ENCODE measurements at regions not wholly inside any gene's neighbourhood (a gene's known extent, or its start where the extent isn't known, plus 50 kb on each side); places are given as distances from the start of the nearest gene placed in this dataset.

- TF ChIP-seq CTCF (IDR thresholded peaks at IDR 0.05) = no peak
- TF ChIP-seq POLR2A (IDR thresholded peaks at IDR 0.05) = no peak
Observed at GRCh38 chrX:117768861-117769604, 347.6 kb downstream of the KLHL13 start.
